PC-3 (cell line): ENCODE measurements at regions not wholly inside any gene's neighbourhood (a gene's known extent, or its start where the extent isn't known, plus 50 kb on each side); places are given as distances from the start of the nearest gene placed in this dataset.

ENCODE experiments used
- ATAC-seq: fragments of 200-7000 bp; cut with Tn5 transposase; 2 replicates; pipeline ENCODE4 v1.9.1; 2020; ENCODE audit warnings: mild to moderate bottlenecking, moderate library complexity
- BruUV-seq: library from RNA; stranded (reverse); fragments of 400-500 nt; replicated peaks from 2 replicates; lab custom pipeline; 2021; lab: Mats Ljungman, UMichigan
- CTCF ChIA-PET: fragments of 300-600 bp; sonication (Branson Sonifier 250); formaldehyde crosslinking; loops from one replicate; lab custom pipeline; 2022; ENCODE audit warnings: antibody characterized with exemption; lab: Charles Lee
- POLR2A ChIA-PET: fragments of 300-600 bp; sonication (Branson Sonifier 250); formaldehyde crosslinking; loops from one replicate; lab custom pipeline; 2022; ENCODE audit warnings: antibody characterized with exemption; ENCODE audit not compliant: unreplicated experiment; lab: Charles Lee
- DNase-seq: peaks from one replicate; pipeline ENCODE4 v3.0.0-alpha.2; 2015
- H2AFZ ChIP-seq: fragments of 300-600 bp; sonication (generic); 2 replicates; pipeline ENCODE4 v1.6.0; 2016; ENCODE audit warnings: antibody characterized with exemption, low read length
- H3F3A ChIP-seq: fragments of 300-600 bp; sonication (generic); one replicate; pipeline ENCODE4 v1.6.0; 2017; ENCODE audit warnings: antibody characterized with exemption, low read length, control low read depth, mild to moderate bottlenecking; ENCODE audit not compliant: unreplicated experiment
- H3K27ac ChIP-seq: fragments of 300-600 bp; sonication (generic); 2 replicates; pipeline ENCODE4 v1.5.1; 2016; ENCODE audit warnings: mild to moderate bottlenecking, low read length
- H3K27me3 ChIP-seq: fragments of 300-600 bp; sonication (generic); 2 replicates; pipeline ENCODE4 v1.6.1; 2016; ENCODE audit warnings: low read length, mixed read lengths
- H3K36me3 ChIP-seq: fragments of 300-600 bp; sonication (generic); 2 replicates; pipeline ENCODE4 v1.6.1; 2016; ENCODE audit warnings: low read depth, mixed run types, low read length, mixed read lengths
- H3K4me1 ChIP-seq: fragments of 300-600 bp; sonication (generic); 2 replicates; pipeline ENCODE4 v1.5.1; 2016; ENCODE audit warnings: low read length; ENCODE audit not compliant: insufficient read depth
- H3K4me2 ChIP-seq: fragments of 300-600 bp; sonication (generic); 2 replicates; pipeline ENCODE4 v1.6.0; 2016; ENCODE audit warnings: low read length
- H3K4me3 ChIP-seq: fragments of 300-600 bp; sonication (generic); 2 replicates; pipeline ENCODE4 v1.5.1; 2016; ENCODE audit warnings: mild to moderate bottlenecking, low read length, mixed read lengths
- H3K79me2 ChIP-seq: fragments of 300-600 bp; sonication (generic); 2 replicates; pipeline ENCODE4 v1.6.1; 2017; ENCODE audit warnings: low read length, mixed read lengths
- H3K9ac ChIP-seq: fragments of 300-600 bp; sonication (generic); 2 replicates; pipeline ENCODE4 v1.6.0; 2016; ENCODE audit warnings: mild to moderate bottlenecking, low read length
- H3K9me2 ChIP-seq: fragments of 300-600 bp; sonication (generic); replicated peaks from 2 replicates; pipeline ENCODE4 v1.6.1; 2016; ENCODE audit warnings: mixed run types, low read length, mixed read lengths
- H3K9me3 ChIP-seq: fragments of 300-600 bp; sonication (generic); 2 replicates; pipeline ENCODE4 v1.6.1; 2016; ENCODE audit warnings: low read length, mixed read lengths
- H4K20me1 ChIP-seq: fragments of 300-600 bp; sonication (generic); 2 replicates; pipeline ENCODE4 v1.6.1; 2016; ENCODE audit warnings: low read length, mixed read lengths
- CTCF ChIP-seq: fragments of 300-600 bp; sonication (generic); conservative IDR thresholded peaks from 2 replicates; pipeline ENCODE4 v1.5.1; 2017; ENCODE audit warnings: antibody characterized with exemption, low read depth, mild to moderate bottlenecking, low read length
- EZH2 ChIP-seq: fragments of 300-600 bp; sonication (generic); IDR thresholded peaks from one replicate; pipeline ENCODE4 v1.6.1; 2017; ENCODE audit warnings: antibody characterized with exemption, mild to moderate bottlenecking, low read length; ENCODE audit not compliant: unreplicated experiment
- EZH2phosphoT487 ChIP-seq: fragments of 300-600 bp; sonication (generic); IDR thresholded peaks from 2 replicates; pipeline ENCODE4 v1.6.1; 2018; ENCODE audit warnings: mild to moderate bottlenecking, antibody characterized with exemption, low read length, borderline replicate concordance
- intact Hi-C: fragments of 100-400 bp; cut with micrococcal nuclease; formaldehyde crosslinking; loops from 2 replicates; pipeline ENCODE4 v1.9.0; 2023

DNA sequence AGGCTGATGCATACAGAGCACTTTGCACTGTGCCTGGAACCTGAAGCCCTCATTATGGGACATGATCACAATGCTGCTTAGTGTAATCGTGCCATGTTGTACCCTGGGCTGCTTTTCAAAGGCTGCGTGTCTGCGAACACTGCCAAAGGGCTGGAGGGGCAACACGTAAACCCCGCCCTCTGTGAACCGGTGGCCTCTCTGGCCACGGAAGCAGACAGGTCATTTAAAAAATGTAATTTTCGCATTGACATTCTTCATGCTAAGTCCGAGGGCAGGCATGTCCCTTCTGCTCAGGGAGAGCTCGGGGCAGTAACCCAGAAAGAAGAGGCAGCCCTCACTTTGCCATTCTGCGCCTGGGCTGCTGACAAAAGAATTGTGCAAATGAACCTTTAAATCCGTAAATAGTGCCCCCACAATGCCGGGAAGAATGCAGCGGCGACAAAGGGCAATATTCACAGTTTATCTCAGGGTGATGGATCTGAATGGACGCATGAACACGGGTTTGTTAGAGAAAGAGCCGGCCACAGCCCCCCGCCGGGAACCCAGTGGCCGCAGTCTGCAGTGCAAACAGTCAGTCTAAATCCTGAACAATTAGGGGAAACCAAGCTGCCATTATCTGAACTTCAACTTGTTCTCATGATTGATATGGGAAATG lies 226.1 kb downstream of the MYCN start:
- Histone ChIP-seq H3K4me3 (no peak overlapping the region), H3K9ac (no peak overlapping the region), H3K27me3 (no peaks in the 10 kb centered on the region), H3K9me3 (no peaks in the 10 kb centered on the region), H3K4me2 (no peak overlapping the region), H3K4me1 (no peaks in the 10 kb centered on the region), H3K79me2 (no peaks in the 10 kb centered on the region), H3K27ac (no peak overlapping the region), H3K9me2 (no peaks in the 10 kb centered on the region), H4K20me1 (no peaks in the 10 kb centered on the region), H3F3A (no peaks in the 10 kb centered on the region), H3K36me3 (no peaks in the 10 kb centered on the region), H2AFZ (no peak overlapping the region)
- intact Hi-C loops: no loop called here
- BruUV-seq: no TSS peak
- ATAC-seq: no peak
- POLR2A ChIA-PET: no interaction called here
- no peak for TF ChIP-seq EZH2phosphoT487
- TF ChIP-seq CTCF: no peak
- TF ChIP-seq EZH2: no peak
- CTCF ChIA-PET: no interaction called here
- DNase-seq: no peak

GRCh38 chr2:16165518-16166326 lies 225.4 kb downstream of the MYCN start:
- H3K9me3 ChIP-seq: no peaks in the 10 kb centered on the region
- no peaks in the 10 kb centered on the region for H3K27me3 ChIP-seq
- H3K36me3 ChIP-seq: no peaks in the 10 kb centered on the region
- H3K4me3 ChIP-seq: no peak overlapping the region
- CTCF ChIA-PET: no interaction called here
- no peaks in the 10 kb centered on the region for H3K79me2 ChIP-seq
- H3K4me2 ChIP-seq: no peak overlapping the region
- no peak for DNase-seq
- intact Hi-C loops: no loop called here
- no peak overlapping the region for H3K27ac ChIP-seq
- ATAC-seq: no peak
- no peak overlapping the region for H3K9ac ChIP-seq
- POLR2A ChIA-PET: no interaction called here
- no peak for TF ChIP-seq EZH2
- no peak for TF ChIP-seq CTCF
- no peak for TF ChIP-seq EZH2phosphoT487
- H4K20me1 ChIP-seq: no peaks in the 10 kb centered on the region
- no peak overlapping the region for H2AFZ ChIP-seq
- no TSS peak for BruUV-seq
- no peaks in the 10 kb centered on the region for H3K9me2 ChIP-seq
- no peaks in the 10 kb centered on the region for H3K4me1 ChIP-seq
- H3F3A ChIP-seq: no peaks in the 10 kb centered on the region

DNA sequence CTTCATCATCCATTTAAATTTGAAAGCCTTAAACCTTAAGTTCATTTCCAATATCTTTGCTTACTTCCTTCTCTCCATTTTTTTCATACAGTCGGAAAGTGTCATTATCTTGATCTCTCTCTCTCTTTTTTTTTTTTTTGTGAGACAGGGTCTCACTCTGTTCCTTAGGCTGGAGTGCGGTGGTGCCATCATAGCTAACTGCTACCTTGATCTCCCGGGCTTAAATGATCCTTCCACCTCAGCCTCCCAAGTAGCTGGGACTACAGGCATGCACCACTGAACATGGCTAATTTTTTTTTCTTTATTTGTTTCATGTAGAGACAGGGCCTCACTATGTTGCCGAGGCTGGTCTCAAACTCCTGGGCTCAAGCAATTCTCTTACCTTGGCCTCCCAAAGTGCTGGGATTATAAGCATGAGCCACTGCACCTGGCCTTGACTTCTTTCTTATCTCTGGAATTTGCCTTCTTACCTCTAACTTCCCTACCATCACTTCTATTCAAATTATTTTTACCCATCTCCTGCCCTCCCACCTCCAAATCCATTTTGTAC lies 222.2 kb downstream of the MYCN start:
- no peaks in the 10 kb centered on the region for H3K27me3 ChIP-seq
- BruUV-seq: no TSS peak
- CTCF ChIA-PET: no interaction called here

More for the DNA sequence above, 222.2 kb downstream of the MYCN start:
- DNase-seq (no peak), ATAC-seq (no peak)
- H3K4me2 ChIP-seq: no peak overlapping the region
- H3K27ac ChIP-seq: no peak overlapping the region
- intact Hi-C loops: no loop called here
- no peaks in the 10 kb centered on the region for H4K20me1 ChIP-seq
- no peaks in the 10 kb centered on the region for H3K36me3 ChIP-seq
- POLR2A ChIA-PET: no interaction called here
- TF ChIP-seq EZH2phosphoT487: no peak
- TF ChIP-seq EZH2: no peak
- no peak for TF ChIP-seq CTCF
- H3K4me3 ChIP-seq: no peak overlapping the region
- no peaks in the 10 kb centered on the region for H3K79me2 ChIP-seq
- H3K4me1 ChIP-seq: no peaks in the 10 kb centered on the region
- no peak overlapping the region for H2AFZ ChIP-seq
- H3K9ac ChIP-seq: no peak overlapping the region
- H3K9me2 ChIP-seq: no peaks in the 10 kb centered on the region
- no peaks in the 10 kb centered on the region for H3K9me3 ChIP-seq
- no peaks in the 10 kb centered on the region for H3F3A ChIP-seq
